ENCODE measurements at regions not wholly inside any gene's neighbourhood (a gene's known extent, or its start where the extent isn't known, plus 50 kb on each side); places are given as distances from the start of the nearest gene placed in this dataset.

DNA sequence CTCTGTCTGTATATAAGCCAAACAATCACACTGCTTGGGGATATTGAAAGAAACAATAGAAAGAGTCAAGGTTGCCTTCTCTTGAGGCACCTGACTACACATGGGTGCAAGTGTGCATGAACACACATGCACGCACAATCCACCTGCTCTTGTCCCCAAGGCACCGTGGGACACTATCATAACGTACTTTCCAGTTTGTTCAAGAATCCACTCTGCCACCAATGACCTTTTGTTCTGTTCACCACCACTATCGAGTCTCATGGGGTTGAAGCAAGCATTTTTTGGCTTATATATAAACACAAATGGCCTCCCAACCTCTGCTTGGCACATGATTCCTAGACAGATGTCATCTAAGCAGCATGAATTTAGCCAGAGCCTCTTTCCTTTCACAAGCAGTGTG, 365.4 kb downstream of the EMP1 start:
- intact Hi-C loops (cut with micrococcal nuclease; ENCODE audit: unreplicated experiment) (no loop called here), in situ Hi-C loops (cut with MboI) (no loop called here)
- ATAC-seq (no peak), DNase-seq (ENCODE audit: low read depth, low spot score) (no peak), FAIRE-seq (no peak)
- no TSS peak for BruUV-seq (replicated peaks)
- Histone ChIP-seq H3K36me3 (ENCODE audit: control insufficient read depth in 2 of 2, insufficient read depth in 2 of 2, low read length in 1 of 2) (no peaks in the 10 kb centered on the region), H3K27ac (ENCODE audit: control insufficient read depth, insufficient read depth) (no peak overlapping the region), H2AFZ (ENCODE audit: control insufficient read depth, low read depth, low read length) (no peak overlapping the region), H3K4me2 (ENCODE audit: control insufficient read depth, insufficient read depth) (no peak overlapping the region), H4K20me1 (ENCODE audit: control insufficient read depth, insufficient read depth) (no peaks in the 10 kb centered on the region), H3K79me2 (ENCODE audit: control insufficient read depth, insufficient read depth, low read length) (no peaks in the 10 kb centered on the region), H3K9ac (ENCODE audit: control insufficient read depth, insufficient read depth, low read length) (no peak overlapping the region), H3K27me3 (replicated peaks in 1 of 2; ENCODE audit: control insufficient read depth in 2 of 2, insufficient read depth in 2 of 2, low read length in 1 of 2) (peaks cover 0 to 2% of the 10 kb centered on the region in 2 experiments; a peak in 2 of 4 replicates), H3K4me1 (ENCODE audit: control insufficient read depth, insufficient read depth, low read length) (no peaks in the 10 kb centered on the region), H3K9me3 (replicated peaks; ENCODE audit: control insufficient read depth, insufficient read depth, low read length) (no peaks in the 10 kb centered on the region; the same call in 2 of the 3 replicates), H3K4me3 (no peak overlapping the region)
- ChIA-PET SMC1A (ENCODE audit: uncharacterized antibody, unreplicated experiment) (interaction anchor here (1.1 kb wide), 1 partner anchor 13 kb away, joined by 4 read pairs; no protein-coding TSS in a partner anchor), RAD21 (ENCODE audit: unreplicated experiment) (no interaction called here), CTCF (no interaction called here), POLR2A (no interaction called here)
- WGBS (ENCODE audit: insufficient coverage, insufficient replicate concordance, low lambda C conversion rate, missing lambda C conversion rate): 13% methylated on average over 4 of the region's 4 CpGs
- TF ChIP-seq FOXK2 (IDR thresholded peaks at IDR 0.05) (no peak), RAD51 (IDR thresholded peaks at IDR 0.05) (no peak), LARP7 (IDR thresholded peaks at IDR 0.05) (no peak), RFX5 (IDR thresholded peaks at IDR 0.05; ENCODE audit: low read depth, low read length) (no peak), NFYA (IDR thresholded peaks at IDR 0.05; ENCODE audit: borderline replicate concordance, low read depth, low read length) (no peak), CBX3 (IDR thresholded peaks at IDR 0.05; ENCODE audit: borderline replicate concordance, low read depth) (no peak), ZNF384 (IDR thresholded peaks at IDR 0.05; ENCODE audit: borderline replicate concordance, low read depth, low read length) (no peak), HDAC2 (IDR thresholded peaks at IDR 0.05) (no peak), RCOR1 (conservative IDR thresholded peaks at IDR 0.05; ENCODE audit: low read depth, low read length) (no peak), RAD21 (IDR thresholded peaks at IDR 0.05; ENCODE audit: insufficient read depth, low read depth, low read length) (no peak), RB1 (IDR thresholded peaks at IDR 0.05; ENCODE audit: borderline replicate concordance) (no peak), CREM (IDR thresholded peaks at IDR 0.05; ENCODE audit: low read depth) (no peak), IKZF2 (IDR thresholded peaks at IDR 0.05) (no peak)
- TF ChIP-seq, protein P1, sequence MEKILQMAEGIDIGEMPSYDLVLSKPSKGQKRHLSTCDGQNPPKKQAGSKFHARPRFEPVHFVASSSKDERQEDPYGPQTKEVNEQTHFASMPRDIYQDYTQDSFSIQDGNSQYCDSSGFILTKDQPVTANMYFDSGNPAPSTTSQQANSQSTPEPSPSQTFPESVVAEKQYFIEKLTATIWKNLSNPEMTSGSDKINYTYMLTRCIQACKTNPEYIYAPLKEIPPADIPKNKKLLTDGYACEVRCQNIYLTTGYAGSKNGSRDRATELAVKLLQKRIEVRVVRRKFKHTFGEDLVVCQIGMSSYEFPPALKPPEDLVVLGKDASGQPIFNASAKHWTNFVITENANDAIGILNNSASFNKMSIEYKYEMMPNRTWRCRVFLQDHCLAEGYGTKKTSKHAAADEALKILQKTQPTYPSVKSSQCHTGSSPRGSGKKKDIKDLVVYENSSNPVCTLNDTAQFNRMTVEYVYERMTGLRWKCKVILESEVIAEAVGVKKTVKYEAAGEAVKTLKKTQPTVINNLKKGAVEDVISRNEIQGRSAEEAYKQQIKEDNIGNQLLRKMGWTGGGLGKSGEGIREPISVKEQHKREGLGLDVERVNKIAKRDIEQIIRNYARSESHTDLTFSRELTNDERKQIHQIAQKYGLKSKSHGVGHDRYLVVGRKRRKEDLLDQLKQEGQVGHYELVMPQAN (conservative IDR thresholded peaks at IDR 0.05): no peak
- TF ChIP-seq, protein P2, sequence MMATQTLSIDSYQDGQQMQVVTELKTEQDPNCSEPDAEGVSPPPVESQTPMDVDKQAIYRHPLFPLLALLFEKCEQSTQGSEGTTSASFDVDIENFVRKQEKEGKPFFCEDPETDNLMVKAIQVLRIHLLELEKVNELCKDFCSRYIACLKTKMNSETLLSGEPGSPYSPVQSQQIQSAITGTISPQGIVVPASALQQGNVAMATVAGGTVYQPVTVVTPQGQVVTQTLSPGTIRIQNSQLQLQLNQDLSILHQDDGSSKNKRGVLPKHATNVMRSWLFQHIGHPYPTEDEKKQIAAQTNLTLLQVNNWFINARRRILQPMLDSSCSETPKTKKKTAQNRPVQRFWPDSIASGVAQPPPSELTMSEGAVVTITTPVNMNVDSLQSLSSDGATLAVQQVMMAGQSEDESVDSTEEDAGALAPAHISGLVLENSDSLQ (IDR thresholded peaks at IDR 0.05): no peak
- TF ChIP-seq, protein P3, sequence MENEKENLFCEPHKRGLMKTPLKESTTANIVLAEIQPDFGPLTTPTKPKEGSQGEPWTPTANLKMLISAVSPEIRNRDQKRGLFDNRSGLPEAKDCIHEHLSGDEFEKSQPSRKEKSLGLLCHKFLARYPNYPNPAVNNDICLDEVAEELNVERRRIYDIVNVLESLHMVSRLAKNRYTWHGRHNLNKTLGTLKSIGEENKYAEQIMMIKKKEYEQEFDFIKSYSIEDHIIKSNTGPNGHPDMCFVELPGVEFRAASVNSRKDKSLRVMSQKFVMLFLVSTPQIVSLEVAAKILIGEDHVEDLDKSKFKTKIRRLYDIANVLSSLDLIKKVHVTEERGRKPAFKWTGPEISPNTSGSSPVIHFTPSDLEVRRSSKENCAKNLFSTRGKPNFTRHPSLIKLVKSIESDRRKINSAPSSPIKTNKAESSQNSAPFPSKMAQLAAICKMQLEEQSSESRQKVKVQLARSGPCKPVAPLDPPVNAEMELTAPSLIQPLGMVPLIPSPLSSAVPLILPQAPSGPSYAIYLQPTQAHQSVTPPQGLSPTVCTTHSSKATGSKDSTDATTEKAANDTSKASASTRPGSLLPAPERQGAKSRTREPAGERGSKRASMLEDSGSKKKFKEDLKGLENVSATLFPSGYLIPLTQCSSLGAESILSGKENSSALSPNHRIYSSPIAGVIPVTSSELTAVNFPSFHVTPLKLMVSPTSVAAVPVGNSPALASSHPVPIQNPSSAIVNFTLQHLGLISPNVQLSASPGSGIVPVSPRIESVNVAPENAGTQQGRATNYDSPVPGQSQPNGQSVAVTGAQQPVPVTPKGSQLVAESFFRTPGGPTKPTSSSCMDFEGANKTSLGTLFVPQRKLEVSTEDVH (IDR thresholded peaks at IDR 0.05; ENCODE audit: low read depth, partially characterized antibody): no peak
- TF ChIP-seq, protein P4, sequence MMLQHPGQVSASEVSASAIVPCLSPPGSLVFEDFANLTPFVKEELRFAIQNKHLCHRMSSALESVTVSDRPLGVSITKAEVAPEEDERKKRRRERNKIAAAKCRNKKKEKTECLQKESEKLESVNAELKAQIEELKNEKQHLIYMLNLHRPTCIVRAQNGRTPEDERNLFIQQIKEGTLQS (IDR thresholded peaks at IDR 0.05; ENCODE audit: borderline replicate concordance, extremely low read depth, low read depth, low read length): no peak
- TF ChIP-seq, protein P5, sequence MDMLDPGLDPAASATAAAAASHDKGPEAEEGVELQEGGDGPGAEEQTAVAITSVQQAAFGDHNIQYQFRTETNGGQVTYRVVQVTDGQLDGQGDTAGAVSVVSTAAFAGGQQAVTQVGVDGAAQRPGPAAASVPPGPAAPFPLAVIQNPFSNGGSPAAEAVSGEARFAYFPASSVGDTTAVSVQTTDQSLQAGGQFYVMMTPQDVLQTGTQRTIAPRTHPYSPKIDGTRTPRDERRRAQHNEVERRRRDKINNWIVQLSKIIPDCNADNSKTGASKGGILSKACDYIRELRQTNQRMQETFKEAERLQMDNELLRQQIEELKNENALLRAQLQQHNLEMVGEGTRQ (IDR thresholded peaks at IDR 0.05; ENCODE audit: borderline replicate concordance, low read depth, low read length): no peak

All from GM12878 (cell line).